ENCODE measurements at regions not wholly inside any gene's neighbourhood (a gene's known extent, or its start where the extent isn't known, plus 50 kb on each side); places are given as distances from the start of the nearest gene placed in this dataset.
A peak's percentile ranks its signal among the peaks of the same experiment; 100 is the strongest.

GRCh38 chr2:234288974-234289455 lies 207.9 kb downstream of the ARL4C start (continued):
- TF ChIP-seq ZNF674 (CRISPR knock-in tag; IDR thresholded peaks at IDR 0.05; ENCODE audit: low read depth) = no peak
- TF ChIP-seq JARID2 (CRISPR knock-in tag; IDR thresholded peaks at IDR 0.05; ENCODE audit: insufficient replicate concordance) = no peak
- TF ChIP-seq, protein P1, sequence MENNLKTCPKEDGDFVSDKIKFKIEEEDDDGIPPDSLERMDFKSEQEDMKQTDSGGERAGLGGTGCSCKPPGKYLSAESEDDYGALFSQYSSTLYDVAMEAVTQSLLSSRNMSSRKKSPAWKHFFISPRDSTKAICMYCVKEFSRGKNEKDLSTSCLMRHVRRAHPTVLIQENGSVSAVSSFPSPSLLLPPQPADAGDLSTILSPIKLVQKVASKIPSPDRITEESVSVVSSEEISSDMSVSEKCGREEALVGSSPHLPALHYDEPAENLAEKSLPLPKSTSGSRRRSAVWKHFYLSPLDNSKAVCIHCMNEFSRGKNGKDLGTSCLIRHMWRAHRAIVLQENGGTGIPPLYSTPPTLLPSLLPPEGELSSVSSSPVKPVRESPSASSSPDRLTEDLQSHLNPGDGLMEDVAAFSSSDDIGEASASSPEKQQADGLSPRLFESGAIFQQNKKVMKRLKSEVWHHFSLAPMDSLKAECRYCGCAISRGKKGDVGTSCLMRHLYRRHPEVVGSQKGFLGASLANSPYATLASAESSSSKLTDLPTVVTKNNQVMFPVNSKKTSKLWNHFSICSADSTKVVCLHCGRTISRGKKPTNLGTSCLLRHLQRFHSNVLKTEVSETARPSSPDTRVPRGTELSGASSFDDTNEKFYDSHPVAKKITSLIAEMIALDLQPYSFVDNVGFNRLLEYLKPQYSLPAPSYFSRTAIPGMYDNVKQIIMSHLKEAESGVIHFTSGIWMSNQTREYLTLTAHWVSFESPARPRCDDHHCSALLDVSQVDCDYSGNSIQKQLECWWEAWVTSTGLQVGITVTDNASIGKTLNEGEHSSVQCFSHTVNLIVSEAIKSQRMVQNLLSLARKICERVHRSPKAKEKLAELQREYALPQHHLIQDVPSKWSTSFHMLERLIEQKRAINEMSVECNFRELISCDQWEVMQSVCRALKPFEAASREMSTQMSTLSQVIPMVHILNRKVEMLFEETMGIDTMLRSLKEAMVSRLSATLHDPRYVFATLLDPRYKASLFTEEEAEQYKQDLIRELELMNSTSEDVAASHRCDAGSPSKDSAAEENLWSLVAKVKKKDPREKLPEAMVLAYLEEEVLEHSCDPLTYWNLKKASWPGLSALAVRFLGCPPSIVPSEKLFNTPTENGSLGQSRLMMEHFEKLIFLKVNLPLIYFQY (CRISPR knock-in tag; IDR thresholded peaks at IDR 0.05; ENCODE audit: borderline replicate concordance) = no peak
- TF ChIP-seq, protein P2, sequence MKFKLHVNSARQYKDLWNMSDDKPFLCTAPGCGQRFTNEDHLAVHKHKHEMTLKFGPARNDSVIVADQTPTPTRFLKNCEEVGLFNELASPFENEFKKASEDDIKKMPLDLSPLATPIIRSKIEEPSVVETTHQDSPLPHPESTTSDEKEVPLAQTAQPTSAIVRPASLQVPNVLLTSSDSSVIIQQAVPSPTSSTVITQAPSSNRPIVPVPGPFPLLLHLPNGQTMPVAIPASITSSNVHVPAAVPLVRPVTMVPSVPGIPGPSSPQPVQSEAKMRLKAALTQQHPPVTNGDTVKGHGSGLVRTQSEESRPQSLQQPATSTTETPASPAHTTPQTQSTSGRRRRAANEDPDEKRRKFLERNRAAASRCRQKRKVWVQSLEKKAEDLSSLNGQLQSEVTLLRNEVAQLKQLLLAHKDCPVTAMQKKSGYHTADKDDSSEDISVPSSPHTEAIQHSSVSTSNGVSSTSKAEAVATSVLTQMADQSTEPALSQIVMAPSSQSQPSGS (CRISPR knock-in tag; IDR thresholded peaks at IDR 0.05) = no peak
- no peak for TF ChIP-seq ZFY (CRISPR knock-in tag; IDR thresholded peaks at IDR 0.05)
- no peak for TF ChIP-seq GLI4 (CRISPR knock-in tag; IDR thresholded peaks at IDR 0.05; ENCODE audit: borderline replicate concordance)
- TF ChIP-seq NCOR1 (IDR thresholded peaks at IDR 0.05; ENCODE audit: borderline replicate concordance, low read length) = peak; percentile 55; the same call in 1 of the 2 replicates
- no peak for TF ChIP-seq IKZF4 (CRISPR knock-in tag; IDR thresholded peaks at IDR 0.05; ENCODE audit: borderline replicate concordance, low read depth, not compliant biosample characterization)
- TF ChIP-seq BRCA1 (CRISPR knock-in tag; IDR thresholded peaks at IDR 0.05) = no peak
- no peak for TF ChIP-seq ZNF317 (CRISPR knock-in tag; IDR thresholded peaks at IDR 0.05)
- TF ChIP-seq, protein P3, sequence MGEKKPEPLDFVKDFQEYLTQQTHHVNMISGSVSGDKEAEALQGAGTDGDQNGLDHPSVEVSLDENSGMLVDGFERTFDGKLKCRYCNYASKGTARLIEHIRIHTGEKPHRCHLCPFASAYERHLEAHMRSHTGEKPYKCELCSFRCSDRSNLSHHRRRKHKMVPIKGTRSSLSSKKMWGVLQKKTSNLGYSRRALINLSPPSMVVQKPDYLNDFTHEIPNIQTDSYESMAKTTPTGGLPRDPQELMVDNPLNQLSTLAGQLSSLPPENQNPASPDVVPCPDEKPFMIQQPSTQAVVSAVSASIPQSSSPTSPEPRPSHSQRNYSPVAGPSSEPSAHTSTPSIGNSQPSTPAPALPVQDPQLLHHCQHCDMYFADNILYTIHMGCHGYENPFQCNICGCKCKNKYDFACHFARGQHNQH (CRISPR knock-in tag; IDR thresholded peaks at IDR 0.05) = no peak
- TF ChIP-seq NCOA5 (CRISPR knock-in tag; IDR thresholded peaks at IDR 0.05) = no peak
- TF ChIP-seq, protein P4, sequence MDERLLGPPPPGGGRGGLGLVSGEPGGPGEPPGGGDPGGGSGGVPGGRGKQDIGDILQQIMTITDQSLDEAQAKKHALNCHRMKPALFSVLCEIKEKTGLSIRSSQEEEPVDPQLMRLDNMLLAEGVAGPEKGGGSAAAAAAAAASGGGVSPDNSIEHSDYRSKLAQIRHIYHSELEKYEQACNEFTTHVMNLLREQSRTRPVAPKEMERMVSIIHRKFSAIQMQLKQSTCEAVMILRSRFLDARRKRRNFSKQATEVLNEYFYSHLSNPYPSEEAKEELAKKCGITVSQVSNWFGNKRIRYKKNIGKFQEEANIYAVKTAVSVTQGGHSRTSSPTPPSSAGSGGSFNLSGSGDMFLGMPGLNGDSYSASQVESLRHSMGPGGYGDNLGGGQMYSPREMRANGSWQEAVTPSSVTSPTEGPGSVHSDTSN (CRISPR knock-in tag; IDR thresholded peaks at IDR 0.05) = no peak
- TF ChIP-seq, protein P5, sequence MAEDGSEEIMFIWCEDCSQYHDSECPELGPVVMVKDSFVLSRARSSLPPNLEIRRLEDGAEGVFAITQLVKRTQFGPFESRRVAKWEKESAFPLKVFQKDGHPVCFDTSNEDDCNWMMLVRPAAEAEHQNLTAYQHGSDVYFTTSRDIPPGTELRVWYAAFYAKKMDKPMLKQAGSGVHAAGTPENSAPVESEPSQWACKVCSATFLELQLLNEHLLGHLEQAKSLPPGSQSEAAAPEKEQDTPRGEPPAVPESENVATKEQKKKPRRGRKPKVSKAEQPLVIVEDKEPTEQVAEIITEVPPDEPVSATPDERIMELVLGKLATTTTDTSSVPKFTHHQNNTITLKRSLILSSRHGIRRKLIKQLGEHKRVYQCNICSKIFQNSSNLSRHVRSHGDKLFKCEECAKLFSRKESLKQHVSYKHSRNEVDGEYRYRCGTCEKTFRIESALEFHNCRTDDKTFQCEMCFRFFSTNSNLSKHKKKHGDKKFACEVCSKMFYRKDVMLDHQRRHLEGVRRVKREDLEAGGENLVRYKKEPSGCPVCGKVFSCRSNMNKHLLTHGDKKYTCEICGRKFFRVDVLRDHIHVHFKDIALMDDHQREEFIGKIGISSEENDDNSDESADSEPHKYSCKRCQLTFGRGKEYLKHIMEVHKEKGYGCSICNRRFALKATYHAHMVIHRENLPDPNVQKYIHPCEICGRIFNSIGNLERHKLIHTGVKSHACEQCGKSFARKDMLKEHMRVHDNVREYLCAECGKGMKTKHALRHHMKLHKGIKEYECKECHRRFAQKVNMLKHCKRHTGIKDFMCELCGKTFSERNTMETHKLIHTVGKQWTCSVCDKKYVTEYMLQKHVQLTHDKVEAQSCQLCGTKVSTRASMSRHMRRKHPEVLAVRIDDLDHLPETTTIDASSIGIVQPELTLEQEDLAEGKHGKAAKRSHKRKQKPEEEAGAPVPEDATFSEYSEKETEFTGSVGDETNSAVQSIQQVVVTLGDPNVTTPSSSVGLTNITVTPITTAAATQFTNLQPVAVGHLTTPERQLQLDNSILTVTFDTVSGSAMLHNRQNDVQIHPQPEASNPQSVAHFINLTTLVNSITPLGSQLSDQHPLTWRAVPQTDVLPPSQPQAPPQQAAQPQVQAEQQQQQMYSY (CRISPR knock-in tag; IDR thresholded peaks at IDR 0.05) = no peak
- no peak for TF ChIP-seq JUNB (CRISPR knock-in tag; IDR thresholded peaks at IDR 0.05; ENCODE audit: borderline replicate concordance)
- TF ChIP-seq ZNF451 (CRISPR knock-in tag; IDR thresholded peaks at IDR 0.05) = 0 out of 2 replicates have a peak, but pooled peaks have one; percentile 45
- TF ChIP-seq PAF1 (CRISPR knock-in tag; IDR thresholded peaks at IDR 0.05) = no peak

All from HepG2 (cell line).